A673 (cell line): ENCODE measurements at regions not wholly inside any gene's neighbourhood (a gene's known extent, or its start where the extent isn't known, plus 50 kb on each side); places are given as distances from the start of the nearest gene placed in this dataset.

Source experiments
- CTCF ChIP-seq: fragments of 300-800, 200-600 bp; sonication (generic); conservative IDR thresholded peaks from 2 replicates; pipeline ENCODE4 v1.5.1; 2017; ENCODE audit warnings: low read depth, mild to moderate bottlenecking, antibody characterized with exemption, low read length, moderate library complexity, mixed read lengths
- EZH2 ChIP-seq: fragments of 200-600 bp; sonication (generic); IDR thresholded peaks from 2 replicates; pipeline ENCODE4 v1.6.1; 2017; ENCODE audit warnings: borderline replicate concordance, low read depth, mild to moderate bottlenecking, mixed read lengths, antibody characterized with exemption, low read length; ENCODE audit not compliant: poor library complexity, severe bottlenecking

GRCh38 chr4:30181918-30182317 is 538.3 kb upstream of the PCDH7 start:
- TF ChIP-seq CTCF (no peak), EZH2 (no peak)
